H9 (cell line): ENCODE measurements at regions not wholly inside any gene's neighbourhood (a gene's known extent, or its start where the extent isn't known, plus 50 kb on each side); places are given as distances from the start of the nearest gene placed in this dataset.

Source experiments
- DNase-seq: peaks from one replicate; pipeline ENCODE4 v3.0.0-alpha.2; 2017
- H2AFZ ChIP-seq: one replicate; pipeline ENCODE4 v1.6.1; 2013; ENCODE audit warnings: mild to moderate bottlenecking, low read length, control low read depth, moderate library complexity
- H2AK5ac ChIP-seq: 2 replicates; pipeline ENCODE4 v1.6.1; 2013; ENCODE audit warnings: low read length, control low read depth, mixed read lengths; ENCODE audit not compliant: insufficient read length
- H2BK120ac ChIP-seq: one replicate; pipeline ENCODE4 v1.6.1; 2013; ENCODE audit warnings: low read depth, mild to moderate bottlenecking, low read length, control low read depth, inconsistent platforms; ENCODE audit not compliant: poor library complexity, severe bottlenecking
- H2BK12ac ChIP-seq: 2 replicates; pipeline ENCODE4 v1.6.1; 2013; ENCODE audit warnings: low read length, control low read depth, mixed read lengths, low read depth; ENCODE audit not compliant: insufficient read length
- H2BK15ac ChIP-seq: 2 replicates; pipeline ENCODE4 v1.6.1; 2013; ENCODE audit warnings: low read depth, low read length, control low read depth
- H2BK20ac ChIP-seq: one replicate; pipeline ENCODE4 v1.6.1; 2013; ENCODE audit warnings: low read depth, mild to moderate bottlenecking, low read length, control low read depth, inconsistent platforms; ENCODE audit not compliant: poor library complexity, severe bottlenecking
- H2BK5ac ChIP-seq: 2 replicates; pipeline ENCODE4 v1.6.1; 2013; ENCODE audit warnings: low read length, control low read depth, mixed read lengths; ENCODE audit not compliant: insufficient read length
- H3K14ac ChIP-seq: 2 replicates; pipeline ENCODE4 v1.6.1; 2013; ENCODE audit warnings: low read length, control low read depth; ENCODE audit not compliant: insufficient read depth
- H3K18ac ChIP-seq: 2 replicates; pipeline ENCODE4 v1.6.1; 2013; ENCODE audit warnings: low read depth, mild to moderate bottlenecking, mixed read lengths, low read length, control low read depth; ENCODE audit not compliant: insufficient read length
- H3K23ac ChIP-seq: 2 replicates; pipeline ENCODE4 v1.6.1; 2013; ENCODE audit warnings: low read length, control low read depth, mixed read lengths, low read depth; ENCODE audit not compliant: insufficient read length
- H3K23me2 ChIP-seq: 2 replicates; pipeline ENCODE4 v1.6.1; 2013; ENCODE audit warnings: low read depth, mild to moderate bottlenecking, mixed read lengths, low read length, control low read depth; ENCODE audit not compliant: insufficient read length, poor library complexity, severe bottlenecking
- H3K27ac ChIP-seq: 2 replicates; pipeline ENCODE4 v1.5.1; 2013; ENCODE audit warnings: low read length, control low read depth, mixed read lengths, low read depth; ENCODE audit not compliant: insufficient read length
- H3K27me3 ChIP-seq: 2 replicates; pipeline ENCODE4 v1.6.1; 2013; ENCODE audit warnings: low read length, control low read depth, inconsistent platforms; ENCODE audit not compliant: insufficient read depth
- H3K4ac ChIP-seq: 2 replicates; pipeline ENCODE4 v1.6.1; 2013; ENCODE audit warnings: low read depth, mild to moderate bottlenecking, control low read depth, inconsistent platforms, low read length, moderate library complexity
- H3K4me1 ChIP-seq: 2 replicates; pipeline ENCODE4 v1.6.1; 2013; ENCODE audit warnings: low read length, control low read depth, inconsistent platforms; ENCODE audit not compliant: insufficient read depth
- H3K4me2 ChIP-seq: 2 replicates; pipeline ENCODE4 v1.6.1; 2013; ENCODE audit warnings: low read length, control low read depth, mixed read lengths; ENCODE audit not compliant: insufficient read length, insufficient read depth
- H3K56ac ChIP-seq: 2 replicates; pipeline ENCODE4 v1.6.1; 2013; ENCODE audit warnings: low read depth, mild to moderate bottlenecking, mixed read lengths, low read length, control low read depth; ENCODE audit not compliant: insufficient read length
- H3K79me1 ChIP-seq: 2 replicates; pipeline ENCODE4 v1.6.1; 2013; ENCODE audit warnings: low read depth, mild to moderate bottlenecking, moderate library complexity, low read length, control low read depth, inconsistent platforms; ENCODE audit not compliant: insufficient read depth, poor library complexity, severe bottlenecking
- H3K79me2 ChIP-seq: 2 replicates; pipeline ENCODE4 v1.6.1; 2013; ENCODE audit warnings: low read length, control low read depth, inconsistent platforms; ENCODE audit not compliant: insufficient read depth
- H3K9ac ChIP-seq: 2 replicates; pipeline ENCODE4 v1.6.1; 2013; ENCODE audit warnings: low read length, control low read depth, mixed read lengths; ENCODE audit not compliant: insufficient read length; ENCODE audit errors: extremely low read depth
- H3K9me3 ChIP-seq: one replicate; pipeline ENCODE4 v1.6.1; 2013; ENCODE audit warnings: low read depth, low read length, inconsistent platforms; ENCODE audit not compliant: control insufficient read depth
- H3T11ph ChIP-seq: one replicate; pipeline ENCODE4 v1.6.1; 2013; ENCODE audit warnings: mild to moderate bottlenecking, low read length, control low read depth, inconsistent platforms
- H4K20me1 ChIP-seq: one replicate; pipeline ENCODE4 v1.6.1; 2013; ENCODE audit not compliant: control insufficient read depth, insufficient read length, insufficient read depth
- H4K5ac ChIP-seq: 2 replicates; pipeline ENCODE4 v1.6.1; 2013; ENCODE audit warnings: low read depth, mild to moderate bottlenecking, mixed read lengths, low read length, control low read depth; ENCODE audit not compliant: insufficient read length
- H4K8ac ChIP-seq: replicated peaks from 2 replicates; pipeline ENCODE4 v1.6.1; 2013; ENCODE audit warnings: low read length, control low read depth, mixed read lengths, low read depth; ENCODE audit not compliant: insufficient read length
- H4K91ac ChIP-seq: 2 replicates; pipeline ENCODE4 v1.6.1; 2013; ENCODE audit warnings: low read depth, mild to moderate bottlenecking, moderate library complexity, mixed read lengths, low read length, control low read depth; ENCODE audit not compliant: insufficient read length
- H3K27ac Mint-ChIP-seq, 3 experiments: 2 replicates in 2 of 3; 3 replicates in 1 of 3; pipeline ENCODE4 v1.8.0; 2020 to 2021; ENCODE audit warnings: mixed read lengths in 3 of 3, mild to moderate bottlenecking in 1 of 3, moderate library complexity in 1 of 3
- H3K27me3 Mint-ChIP-seq: 2 replicates; pipeline ENCODE4 v1.8.0; 2021; ENCODE audit warnings: low read depth, mild to moderate bottlenecking, moderate library complexity, mixed read lengths
- H3K36me3 Mint-ChIP-seq, 3 experiments: 2 replicates in 2 of 3; 3 replicates in 1 of 3; pipeline ENCODE4 v1.8.0; 2020 to 2021; ENCODE audit warnings: low read depth in 3 of 3, mixed read lengths in 3 of 3; ENCODE audit not compliant: insufficient read depth in 1 of 3
- H3K4me1 Mint-ChIP-seq, 2 experiments: 2 replicates each; pipeline ENCODE4 v1.8.0; 2020; ENCODE audit warnings: mixed read lengths in 2 of 2
- H3K4me3 Mint-ChIP-seq, 2 experiments: 2 replicates in 1 of 2; 3 replicates in 1 of 2; pipeline ENCODE4 v1.8.0; 2020 to 2021; ENCODE audit warnings: mild to moderate bottlenecking in 2 of 2, mixed read lengths in 2 of 2, moderate library complexity in 1 of 2
- H3K9me3 Mint-ChIP-seq, 2 experiments: 2 replicates in 1 of 2; 3 replicates in 1 of 2; pipeline ENCODE4 v1.8.0; 2020; ENCODE audit warnings: mild to moderate bottlenecking in 2 of 2, mixed read lengths in 2 of 2, moderate library complexity in 1 of 2
- WGBS: extraction: QIAGEN DNeasy Blood & Tissue Kit; methylation state at CpG from one replicate; pipeline ENCODE4 v1.1.7; 2013; ENCODE audit warnings: missing lambda C conversion rate, low lambda C conversion rate, mixed read lengths; ENCODE audit not compliant: insufficient read length; ENCODE audit errors: extremely low coverage; 5-methylcytosine and 5-hydroxymethylcytosine counted together
- TF ChIP-seq, protein P1 (sequence below): fragments of 200-600 bp; sonication (generic); conservative IDR thresholded peaks from 3 replicates; pipeline ENCODE4 v1.8.0; 2021; ENCODE audit warnings: antibody characterized with exemption, mild to moderate bottlenecking

- no CpG with 5 or more reads among the region's 8 CpGs for WGBS
- no peak overlapping the region for H3K56ac ChIP-seq
Observed at GRCh38 chr2:121120991-121121390, 164.0 kb downstream of the TFCP2L1 start.

More at GRCh38 chr2:121120991-121121390, 164.0 kb downstream of the TFCP2L1 start:
- Histone ChIP-seq H3K18ac (no peak overlapping the region), H3K9ac (no peak overlapping the region), H3K23me2 (no peaks in the 10 kb centered on the region), H3K14ac (no peak overlapping the region; the same call in 1 of the 2 replicates), H2BK20ac (no peak overlapping the region), H3K79me1 (no peaks in the 10 kb centered on the region), H4K91ac (no peak overlapping the region), H4K5ac (no peak overlapping the region), H3K23ac (no peak overlapping the region), H3K4ac (no peak overlapping the region), H3K27me3 (no peaks in the 10 kb centered on the region), H2AFZ (no peak overlapping the region), H4K8ac (no peak overlapping the region), H3K27ac (no peak overlapping the region), H3K9me3 (no peaks in the 10 kb centered on the region), H2BK15ac (no peak overlapping the region), H2BK5ac (no peak overlapping the region), H3K79me2 (no peaks in the 10 kb centered on the region), H3K4me1 (no peaks in the 10 kb centered on the region), H3K4me2 (no peak overlapping the region), H4K20me1 (no peaks in the 10 kb centered on the region), H2AK5ac (no peak overlapping the region), H2BK12ac (no peak overlapping the region), H3T11ph (no peak overlapping the region), H2BK120ac (no peak overlapping the region)
- no peak for DNase-seq
- Mint-ChIP-seq H3K9me3 (peaks cover 0 to 3% of the 10 kb centered on the region in 2 experiments; a peak in 1 of 5 replicates), H3K36me3 (no peaks in the 10 kb centered on the region; a peak in 1 of 7 replicates), H3K4me1 (no peaks in the 10 kb centered on the region), H3K27me3 (peaks cover 23% of the 10 kb centered on the region), H3K4me3 (no peak overlapping the region), H3K27ac (no peak overlapping the region)
- TF ChIP-seq, protein P1, sequence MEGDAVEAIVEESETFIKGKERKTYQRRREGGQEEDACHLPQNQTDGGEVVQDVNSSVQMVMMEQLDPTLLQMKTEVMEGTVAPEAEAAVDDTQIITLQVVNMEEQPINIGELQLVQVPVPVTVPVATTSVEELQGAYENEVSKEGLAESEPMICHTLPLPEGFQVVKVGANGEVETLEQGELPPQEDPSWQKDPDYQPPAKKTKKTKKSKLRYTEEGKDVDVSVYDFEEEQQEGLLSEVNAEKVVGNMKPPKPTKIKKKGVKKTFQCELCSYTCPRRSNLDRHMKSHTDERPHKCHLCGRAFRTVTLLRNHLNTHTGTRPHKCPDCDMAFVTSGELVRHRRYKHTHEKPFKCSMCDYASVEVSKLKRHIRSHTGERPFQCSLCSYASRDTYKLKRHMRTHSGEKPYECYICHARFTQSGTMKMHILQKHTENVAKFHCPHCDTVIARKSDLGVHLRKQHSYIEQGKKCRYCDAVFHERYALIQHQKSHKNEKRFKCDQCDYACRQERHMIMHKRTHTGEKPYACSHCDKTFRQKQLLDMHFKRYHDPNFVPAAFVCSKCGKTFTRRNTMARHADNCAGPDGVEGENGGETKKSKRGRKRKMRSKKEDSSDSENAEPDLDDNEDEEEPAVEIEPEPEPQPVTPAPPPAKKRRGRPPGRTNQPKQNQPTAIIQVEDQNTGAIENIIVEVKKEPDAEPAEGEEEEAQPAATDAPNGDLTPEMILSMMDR = no peak
